ENCODE measurements at regions not wholly inside any gene's neighbourhood (a gene's known extent, or its start where the extent isn't known, plus 50 kb on each side); places are given as distances from the start of the nearest gene placed in this dataset.

DNA sequence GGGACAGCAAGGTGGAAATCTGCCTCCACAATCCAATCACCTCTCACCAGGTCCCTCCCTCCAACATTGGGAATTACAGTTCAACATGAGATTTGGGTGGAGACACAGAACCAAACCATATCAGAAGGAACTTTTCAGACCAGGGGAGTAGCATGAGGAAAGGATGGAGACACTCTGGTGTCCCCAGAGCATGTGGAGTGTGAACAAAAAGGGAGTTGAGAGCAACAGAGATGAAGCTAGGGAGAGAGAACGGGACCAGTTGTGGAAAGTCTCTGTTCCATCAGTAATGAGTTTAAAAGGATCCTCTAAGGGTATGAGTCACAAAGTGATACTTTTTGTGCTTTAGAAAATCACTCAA lies 382.0 kb downstream of the SFMBT2 start (continued):
- no peak for TF ChIP-seq TAF1 (IDR thresholded peaks at IDR 0.05; ENCODE audit: control insufficient read depth, extremely low read depth, insufficient read depth, low read length, severe bottlenecking)
- peak; percentile 32; the same call in 1 of the 2 replicates for TF ChIP-seq HDAC8 (tag; IDR thresholded peaks at IDR 0.05)
- TF ChIP-seq, protein P1, sequence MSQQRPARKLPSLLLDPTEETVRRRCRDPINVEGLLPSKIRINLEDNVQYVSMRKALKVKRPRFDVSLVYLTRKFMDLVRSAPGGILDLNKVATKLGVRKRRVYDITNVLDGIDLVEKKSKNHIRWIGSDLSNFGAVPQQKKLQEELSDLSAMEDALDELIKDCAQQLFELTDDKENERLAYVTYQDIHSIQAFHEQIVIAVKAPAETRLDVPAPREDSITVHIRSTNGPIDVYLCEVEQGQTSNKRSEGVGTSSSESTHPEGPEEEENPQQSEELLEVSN (IDR thresholded peaks at IDR 0.05; ENCODE audit: borderline replicate concordance in 1 of 2, extremely low read depth in 1 of 2, insufficient read depth in 1 of 2, insufficient read length in 1 of 2, low read depth in 1 of 2, low read length in 1 of 2, poor library complexity in 1 of 2, severe bottlenecking in 1 of 2): peak in 1 of 2 experiments; percentile 31
- TF ChIP-seq RCOR1 (IDR thresholded peaks at IDR 0.05; ENCODE audit: borderline replicate concordance in 1 of 2, low read depth in 2 of 2, low read length in 2 of 2): peak in 1 of 2 experiments; percentile 38; a peak in 1 of 4 replicates
- TF ChIP-seq L3MBTL2 (IDR thresholded peaks at IDR 0.05): 0 out of 2 replicates have a peak, but pooled peaks have one; percentile 20
- TF ChIP-seq POLR2AphosphoS2 (IDR thresholded peaks at IDR 0.05; ENCODE audit: low read length): no peak
- TF ChIP-seq, protein P2, sequence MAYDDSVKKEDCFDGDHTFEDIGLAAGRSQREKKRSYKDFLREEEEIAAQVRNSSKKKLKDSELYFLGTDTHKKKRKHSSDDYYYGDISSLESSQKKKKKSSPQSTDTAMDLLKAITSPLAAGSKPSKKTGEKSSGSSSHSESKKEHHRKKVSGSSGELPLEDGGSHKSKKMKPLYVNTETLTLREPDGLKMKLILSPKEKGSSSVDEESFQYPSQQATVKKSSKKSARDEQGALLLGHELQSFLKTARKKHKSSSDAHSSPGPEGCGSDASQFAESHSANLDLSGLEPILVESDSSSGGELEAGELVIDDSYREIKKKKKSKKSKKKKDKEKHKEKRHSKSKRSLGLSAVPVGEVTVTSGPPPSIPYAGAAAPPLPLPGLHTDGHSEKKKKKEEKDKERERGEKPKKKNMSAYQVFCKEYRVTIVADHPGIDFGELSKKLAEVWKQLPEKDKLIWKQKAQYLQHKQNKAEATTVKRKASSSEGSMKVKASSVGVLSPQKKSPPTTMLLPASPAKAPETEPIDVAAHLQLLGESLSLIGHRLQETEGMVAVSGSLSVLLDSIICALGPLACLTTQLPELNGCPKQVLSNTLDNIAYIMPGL (CRISPR knock-in tag; IDR thresholded peaks at IDR 0.05): no peak
- TF ChIP-seq, protein P3, sequence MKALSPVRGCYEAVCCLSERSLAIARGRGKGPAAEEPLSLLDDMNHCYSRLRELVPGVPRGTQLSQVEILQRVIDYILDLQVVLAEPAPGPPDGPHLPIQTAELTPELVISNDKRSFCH (CRISPR knock-in tag; IDR thresholded peaks at IDR 0.05): no peak
- TF ChIP-seq, protein P3 (tag; IDR thresholded peaks at IDR 0.05): peak; percentile 35; the same call in 1 of the 2 replicates
- TF ChIP-seq FOSL1 (tag; conservative IDR thresholded peaks at IDR 0.05): no peak
- peak; percentile 69; the same call in 1 of the 2 replicates for TF ChIP-seq GATAD2A (IDR thresholded peaks at IDR 0.05)
- TF ChIP-seq NR4A1 (CRISPR knock-in tag; IDR thresholded peaks at IDR 0.05): no peak
- TF ChIP-seq NR4A1 (tag; IDR thresholded peaks at IDR 0.05): peak; percentile 57; the same call in 1 of the 2 replicates
- TF ChIP-seq, protein P4, sequence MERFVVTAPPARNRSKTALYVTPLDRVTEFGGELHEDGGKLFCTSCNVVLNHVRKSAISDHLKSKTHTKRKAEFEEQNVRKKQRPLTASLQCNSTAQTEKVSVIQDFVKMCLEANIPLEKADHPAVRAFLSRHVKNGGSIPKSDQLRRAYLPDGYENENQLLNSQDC (CRISPR knock-in tag; IDR thresholded peaks at IDR 0.05): no peak
- TF ChIP-seq NUFIP1 (IDR thresholded peaks at IDR 0.05; ENCODE audit: partially characterized antibody): no peak
- TF ChIP-seq MXI1 (IDR thresholded peaks at IDR 0.05; ENCODE audit: low read depth, low read length): no peak
- TF ChIP-seq, protein P5, sequence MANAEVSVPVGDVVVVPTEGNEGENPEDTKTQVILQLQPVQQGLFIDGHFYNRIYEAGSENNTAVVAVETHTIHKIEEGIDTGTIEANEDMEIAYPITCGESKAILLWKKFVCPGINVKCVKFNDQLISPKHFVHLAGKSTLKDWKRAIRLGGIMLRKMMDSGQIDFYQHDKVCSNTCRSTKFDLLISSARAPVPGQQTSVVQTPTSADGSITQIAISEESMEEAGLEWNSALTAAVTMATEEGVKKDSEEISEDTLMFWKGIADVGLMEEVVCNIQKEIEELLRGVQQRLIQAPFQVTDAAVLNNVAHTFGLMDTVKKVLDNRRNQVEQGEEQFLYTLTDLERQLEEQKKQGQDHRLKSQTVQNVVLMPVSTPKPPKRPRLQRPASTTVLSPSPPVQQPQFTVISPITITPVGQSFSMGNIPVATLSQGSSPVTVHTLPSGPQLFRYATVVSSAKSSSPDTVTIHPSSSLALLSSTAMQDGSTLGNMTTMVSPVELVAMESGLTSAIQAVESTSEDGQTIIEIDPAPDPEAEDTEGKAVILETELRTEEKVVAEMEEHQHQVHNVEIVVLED (CRISPR knock-in tag; IDR thresholded peaks at IDR 0.05): 0 out of 2 replicates have a peak, but pooled peaks have one; percentile 7
- TF ChIP-seq, protein P6, sequence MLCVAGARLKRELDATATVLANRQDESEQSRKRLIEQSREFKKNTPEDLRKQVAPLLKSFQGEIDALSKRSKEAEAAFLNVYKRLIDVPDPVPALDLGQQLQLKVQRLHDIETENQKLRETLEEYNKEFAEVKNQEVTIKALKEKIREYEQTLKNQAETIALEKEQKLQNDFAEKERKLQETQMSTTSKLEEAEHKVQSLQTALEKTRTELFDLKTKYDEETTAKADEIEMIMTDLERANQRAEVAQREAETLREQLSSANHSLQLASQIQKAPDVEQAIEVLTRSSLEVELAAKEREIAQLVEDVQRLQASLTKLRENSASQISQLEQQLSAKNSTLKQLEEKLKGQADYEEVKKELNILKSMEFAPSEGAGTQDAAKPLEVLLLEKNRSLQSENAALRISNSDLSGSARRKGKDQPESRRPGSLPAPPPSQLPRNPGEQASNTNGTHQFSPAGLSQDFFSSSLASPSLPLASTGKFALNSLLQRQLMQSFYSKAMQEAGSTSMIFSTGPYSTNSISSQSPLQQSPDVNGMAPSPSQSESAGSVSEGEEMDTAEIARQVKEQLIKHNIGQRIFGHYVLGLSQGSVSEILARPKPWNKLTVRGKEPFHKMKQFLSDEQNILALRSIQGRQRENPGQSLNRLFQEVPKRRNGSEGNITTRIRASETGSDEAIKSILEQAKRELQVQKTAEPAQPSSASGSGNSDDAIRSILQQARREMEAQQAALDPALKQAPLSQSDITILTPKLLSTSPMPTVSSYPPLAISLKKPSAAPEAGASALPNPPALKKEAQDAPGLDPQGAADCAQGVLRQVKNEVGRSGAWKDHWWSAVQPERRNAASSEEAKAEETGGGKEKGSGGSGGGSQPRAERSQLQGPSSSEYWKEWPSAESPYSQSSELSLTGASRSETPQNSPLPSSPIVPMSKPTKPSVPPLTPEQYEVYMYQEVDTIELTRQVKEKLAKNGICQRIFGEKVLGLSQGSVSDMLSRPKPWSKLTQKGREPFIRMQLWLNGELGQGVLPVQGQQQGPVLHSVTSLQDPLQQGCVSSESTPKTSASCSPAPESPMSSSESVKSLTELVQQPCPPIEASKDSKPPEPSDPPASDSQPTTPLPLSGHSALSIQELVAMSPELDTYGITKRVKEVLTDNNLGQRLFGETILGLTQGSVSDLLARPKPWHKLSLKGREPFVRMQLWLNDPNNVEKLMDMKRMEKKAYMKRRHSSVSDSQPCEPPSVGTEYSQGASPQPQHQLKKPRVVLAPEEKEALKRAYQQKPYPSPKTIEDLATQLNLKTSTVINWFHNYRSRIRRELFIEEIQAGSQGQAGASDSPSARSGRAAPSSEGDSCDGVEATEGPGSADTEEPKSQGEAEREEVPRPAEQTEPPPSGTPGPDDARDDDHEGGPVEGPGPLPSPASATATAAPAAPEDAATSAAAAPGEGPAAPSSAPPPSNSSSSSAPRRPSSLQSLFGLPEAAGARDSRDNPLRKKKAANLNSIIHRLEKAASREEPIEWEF (CRISPR knock-in tag; IDR thresholded peaks at IDR 0.05): peak; percentile 82; the same call in 1 of the 2 replicates
